IPS DF 4.7 (cell line): ENCODE measurements at regions not wholly inside any gene's neighbourhood (a gene's known extent, or its start where the extent isn't known, plus 50 kb on each side); places are given as distances from the start of the nearest gene placed in this dataset.

Experiments used
- DNase-seq: peaks from one replicate; pipeline ENCODE4 v3.0.0-alpha.2; 2013; ENCODE audit warnings: low spot score; ENCODE audit errors: extremely low read depth

- DNase-seq, result no peak
Measured at GRCh38 chr18:41145516-41145915, 809.5 kb upstream of the PIK3C3 start.

DNA sequence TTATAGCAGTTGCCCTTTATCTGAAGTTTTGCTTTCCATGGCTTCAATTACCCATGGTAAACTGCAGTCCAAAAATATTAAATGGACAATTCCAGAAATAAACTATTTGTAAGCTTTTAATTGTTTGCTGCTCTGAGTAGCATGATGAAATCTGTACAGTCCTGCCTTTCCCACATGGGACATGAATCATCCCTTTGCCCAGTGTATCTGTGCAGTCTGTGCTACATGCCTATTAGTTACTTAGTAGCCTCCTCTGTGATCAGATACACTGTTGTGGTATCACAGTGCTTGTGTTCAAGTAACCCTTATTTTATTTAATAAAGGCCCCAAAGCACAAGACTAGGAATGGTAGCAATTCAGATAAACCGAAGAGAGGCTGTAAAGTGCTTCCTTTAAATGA, 810.6 kb upstream of the PIK3C3 start:
- DNase-seq, result no peak

DNA sequence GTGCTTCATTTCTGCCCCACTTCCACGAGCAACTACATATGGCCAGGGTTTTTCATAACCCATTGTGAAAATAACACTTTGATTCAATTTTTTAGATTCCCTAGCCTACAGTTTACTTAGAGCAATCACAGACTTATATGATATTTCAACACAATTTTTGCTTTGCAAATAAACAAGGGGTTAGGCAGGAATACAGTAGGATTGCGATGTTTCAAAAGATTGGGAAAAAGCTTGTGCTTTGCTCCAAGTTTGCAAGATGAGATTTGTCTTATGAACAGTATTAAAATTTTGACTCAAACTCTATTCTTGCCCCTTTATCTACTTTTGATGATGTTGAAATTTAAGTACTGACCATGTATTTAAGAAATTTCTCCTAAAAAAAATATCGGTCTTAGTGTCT, 814.5 kb upstream of the PIK3C3 start:
- no peak for DNase-seq

GRCh38 chr18:41135146-41135545, 819.9 kb upstream of the PIK3C3 start:
- no peak for DNase-seq

GRCh38 chr18:41134426-41134825, 820.6 kb upstream of the PIK3C3 start:
- no peak for DNase-seq

GRCh38 chr18:41131050-41131449, 824.0 kb upstream of the PIK3C3 start:
- DNase-seq, result no peak

DNA sequence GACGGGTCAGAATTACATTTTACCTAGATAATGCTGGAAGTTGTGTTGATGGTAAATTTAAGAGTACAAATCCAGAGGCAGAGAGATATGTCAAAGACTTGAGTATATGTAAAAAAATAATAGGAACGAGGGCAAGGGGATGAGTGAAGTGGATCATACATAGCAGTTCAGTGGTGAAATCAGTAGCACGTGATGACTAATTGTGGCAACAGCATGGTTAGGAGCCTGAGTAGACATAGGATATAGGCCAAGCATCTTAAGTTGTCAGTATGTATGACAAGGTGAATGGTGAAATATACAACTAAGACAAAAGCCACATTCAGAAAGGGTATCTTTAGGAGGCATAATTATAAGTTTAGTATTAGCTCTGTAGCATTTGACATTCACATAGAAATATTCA, 826.5 kb upstream of the PIK3C3 start:
- no peak for DNase-seq

DNA sequence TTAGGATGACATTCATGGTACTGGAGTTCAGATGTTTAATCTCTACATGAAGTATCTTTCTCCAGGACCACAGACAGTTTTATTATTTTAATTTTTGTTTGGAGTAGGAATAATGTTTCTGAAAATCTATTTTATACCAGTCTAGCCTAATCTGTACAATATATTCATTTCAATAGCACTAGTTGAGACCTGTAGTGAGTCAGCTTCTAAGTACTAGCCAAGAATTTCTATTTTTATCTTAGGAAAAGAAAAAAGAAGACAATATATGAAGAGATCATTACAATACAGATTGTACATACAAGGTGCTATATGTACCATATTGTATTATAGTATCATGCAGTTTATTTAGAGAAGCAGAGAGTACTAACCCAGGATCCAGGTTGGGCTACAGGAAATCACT, 826.9 kb upstream of the PIK3C3 start:
- no peak for DNase-seq

GRCh38 chr18:41126541-41127235, 828.3 kb upstream of the PIK3C3 start:
- DNase-seq, result no peak

DNA sequence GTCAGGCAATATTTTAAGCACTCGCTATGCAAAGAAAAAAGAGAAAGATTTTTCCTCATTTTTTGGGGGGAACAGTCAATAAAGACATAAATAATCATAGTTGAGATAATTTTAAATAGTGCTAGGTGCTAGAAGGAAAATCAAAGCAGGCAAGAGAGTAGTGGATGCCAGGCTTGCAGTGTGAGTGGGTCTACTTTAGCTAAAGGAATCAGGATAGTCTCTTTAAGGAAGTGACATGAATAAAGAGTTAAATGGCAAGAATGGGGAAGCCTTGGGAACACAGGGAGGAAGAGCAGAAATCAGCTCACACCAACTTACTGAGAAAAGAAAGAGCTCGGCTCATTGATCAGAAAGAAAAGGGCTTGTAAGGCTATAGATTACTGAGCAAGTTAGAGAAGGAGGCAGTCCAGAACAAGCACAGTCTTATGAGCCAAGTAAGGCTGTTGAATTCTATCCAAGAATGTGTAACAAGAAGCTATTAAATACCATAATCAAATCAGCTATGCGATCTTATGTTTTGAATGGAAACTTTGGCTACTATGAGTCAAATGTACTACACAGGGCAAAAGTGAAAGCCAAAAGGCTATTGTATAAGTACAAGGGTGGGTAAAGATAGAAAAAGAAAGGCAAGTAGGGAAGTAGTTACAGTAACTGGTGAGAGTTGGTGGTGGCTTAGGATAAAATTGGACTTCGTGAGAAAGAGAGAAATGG, 833.8 kb upstream of the PIK3C3 start:
- no peak for DNase-seq

DNA sequence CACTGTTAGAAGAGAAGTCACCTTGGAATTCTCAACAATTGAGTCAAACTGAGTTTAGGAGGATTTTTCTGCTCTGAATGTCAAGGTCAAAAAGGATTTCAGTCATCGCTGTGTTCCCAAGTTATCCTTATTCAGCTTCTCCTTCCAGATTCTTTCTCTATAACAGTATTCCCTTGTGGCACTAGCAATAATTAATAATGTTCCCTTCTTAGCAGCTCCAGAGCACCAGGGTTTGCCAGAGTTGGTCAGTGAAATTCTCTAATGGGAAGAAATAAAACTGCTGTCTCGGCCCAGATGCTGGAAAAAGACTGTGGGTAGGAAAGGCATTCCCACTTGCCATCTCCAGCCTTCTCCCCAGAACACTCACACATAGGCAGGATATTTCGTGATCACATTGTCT, 836.0 kb upstream of the PIK3C3 start:
- DNase-seq, result no peak

- no peak for DNase-seq
Measured at GRCh38 chr18:41113885-41114482, 841.0 kb upstream of the PIK3C3 start.

GRCh38 chr18:41099451-41099850, 855.6 kb upstream of the PIK3C3 start:
- no peak for DNase-seq

GRCh38 chr18:41096504-41096903, 858.5 kb upstream of the PIK3C3 start:
- DNase-seq, result no peak

DNA sequence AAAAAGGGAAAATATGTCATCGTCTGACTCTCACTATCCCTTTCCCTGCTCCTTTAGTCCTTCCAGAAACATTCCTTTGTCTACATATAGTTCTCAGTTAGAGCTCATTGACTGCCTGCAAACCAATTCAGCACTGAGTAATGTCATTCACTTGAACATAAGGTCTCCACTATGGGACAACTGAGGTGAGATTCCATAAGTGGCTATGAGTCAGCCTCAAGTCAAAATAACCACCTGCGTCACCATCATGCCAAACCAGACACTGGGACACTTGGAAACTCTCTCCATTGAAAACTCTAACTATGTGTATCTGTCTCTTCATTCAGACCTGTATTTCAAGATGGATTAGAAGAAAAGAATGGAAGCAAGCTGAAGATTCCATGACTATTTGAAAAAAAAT, 878.0 kb upstream of the PIK3C3 start:
- no peak for DNase-seq

DNA sequence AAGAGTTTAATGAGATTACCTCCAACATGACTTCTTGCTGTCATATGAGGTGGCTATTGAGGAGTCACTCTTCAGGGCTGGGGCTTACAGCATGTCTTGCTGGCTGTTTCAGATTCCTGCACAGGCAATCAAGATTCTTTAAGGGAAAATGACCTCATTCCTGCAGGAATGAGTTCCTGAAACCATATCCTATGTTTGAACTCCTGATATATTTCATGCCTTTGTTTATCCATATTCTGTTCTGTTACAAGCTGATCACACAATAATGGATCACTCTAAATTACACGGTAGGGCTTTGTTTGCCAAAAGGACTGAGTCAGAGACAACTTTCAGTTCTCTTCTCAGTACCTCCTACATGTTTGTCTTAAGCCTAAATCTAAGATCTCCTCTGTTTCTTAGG, 879.8 kb upstream of the PIK3C3 start:
- no peak for DNase-seq

DNA sequence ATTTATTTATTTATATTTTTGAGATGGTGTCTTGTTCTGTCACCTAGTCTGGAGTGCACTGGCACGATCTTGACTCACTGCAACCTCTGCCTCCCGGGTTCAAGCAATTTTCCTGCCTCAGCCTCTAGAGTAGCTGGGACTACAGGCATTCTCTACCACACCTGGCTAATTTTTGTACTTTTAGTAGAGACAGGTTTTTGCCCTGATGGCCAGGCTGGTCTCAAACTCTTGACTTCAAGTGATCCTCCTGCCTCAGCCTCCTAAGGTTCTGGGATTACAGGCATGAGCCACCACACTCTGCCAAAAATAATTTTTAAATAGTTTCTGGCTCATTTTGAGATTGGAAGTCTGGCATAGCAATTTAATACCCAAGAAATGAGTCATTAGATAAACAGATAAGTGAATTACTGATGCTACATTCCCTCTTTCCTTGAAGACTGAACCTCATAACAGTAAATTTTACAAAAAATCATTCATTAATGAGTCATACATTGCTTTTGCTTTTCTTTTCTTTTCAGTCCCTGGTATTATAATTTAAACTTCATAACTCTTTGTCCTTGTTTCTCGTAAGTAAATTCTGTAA, 881.6 kb upstream of the PIK3C3 start:
- no peak for DNase-seq

DNA sequence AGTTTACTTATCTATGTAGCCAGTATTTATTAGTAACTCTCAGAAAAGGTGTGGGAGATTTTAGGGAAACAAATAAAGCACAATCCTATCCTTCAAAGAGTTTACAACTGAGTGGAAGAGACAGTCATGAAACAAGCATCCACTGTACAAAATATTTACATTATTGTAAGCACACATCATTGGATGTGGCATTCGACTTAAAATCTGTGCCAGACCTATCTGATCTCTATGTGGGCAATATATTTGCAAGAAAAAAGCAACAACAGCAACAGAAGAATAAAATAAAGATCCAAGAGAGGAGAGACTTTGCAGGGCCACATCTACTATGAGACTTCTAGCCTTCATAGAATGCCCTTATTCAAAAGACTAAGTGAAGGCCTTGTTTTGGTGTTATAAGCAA, 882.1 kb upstream of the PIK3C3 start:
- DNase-seq, result no peak

GRCh38 chr18:41071826-41072225, 883.2 kb upstream of the PIK3C3 start:
- DNase-seq, result no peak

DNA sequence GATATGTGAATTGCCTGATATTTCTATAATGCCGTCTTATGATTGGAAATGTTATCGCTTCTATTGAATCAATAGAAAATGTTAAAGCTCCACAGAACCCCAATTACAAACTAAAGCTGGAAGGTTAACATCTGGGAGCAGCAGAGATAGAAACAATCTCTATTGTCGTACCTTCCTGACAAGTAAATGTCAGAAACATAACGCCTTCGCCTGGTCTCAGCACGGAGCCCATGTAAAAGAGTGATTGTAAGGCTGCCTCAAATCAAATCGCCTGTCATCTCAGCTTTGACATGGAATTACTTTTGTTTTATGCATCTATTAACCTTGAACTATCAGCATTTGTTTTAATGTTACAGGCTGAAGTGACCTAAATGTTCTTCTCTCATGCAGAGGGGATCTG, 885.9 kb upstream of the PIK3C3 start:
- no peak for DNase-seq

- no peak for DNase-seq
Measured at GRCh38 chr18:41064916-41065315, 890.1 kb upstream of the PIK3C3 start.

DNA sequence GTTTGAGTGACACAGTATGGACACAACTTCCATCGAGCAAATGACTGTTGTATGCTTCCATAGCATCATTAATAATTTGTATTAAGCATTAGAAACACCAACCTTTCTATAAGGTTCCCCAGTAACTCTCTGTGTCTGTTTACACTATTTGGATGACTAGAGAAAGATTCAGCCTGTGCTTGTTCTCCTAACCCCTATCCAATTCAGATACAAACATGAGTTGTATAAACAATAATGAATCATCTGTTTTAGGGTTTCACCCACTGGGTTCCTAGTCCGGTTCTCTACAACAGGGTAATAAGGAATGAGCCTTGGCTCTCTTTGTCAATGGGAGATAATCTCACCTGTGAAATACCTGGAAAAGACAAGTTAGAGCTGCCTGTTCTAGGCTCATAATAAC, 894.1 kb upstream of the PIK3C3 start:
- DNase-seq, result no peak

GRCh38 chr18:41059126-41059415, 896.0 kb upstream of the PIK3C3 start:
- no peak for DNase-seq
